ENCODE measurements at regions not wholly inside any gene's neighbourhood (a gene's known extent, or its start where the extent isn't known, plus 50 kb on each side); places are given as distances from the start of the nearest gene placed in this dataset.
A peak's percentile ranks its signal among the peaks of the same experiment; 100 is the strongest.

DNA sequence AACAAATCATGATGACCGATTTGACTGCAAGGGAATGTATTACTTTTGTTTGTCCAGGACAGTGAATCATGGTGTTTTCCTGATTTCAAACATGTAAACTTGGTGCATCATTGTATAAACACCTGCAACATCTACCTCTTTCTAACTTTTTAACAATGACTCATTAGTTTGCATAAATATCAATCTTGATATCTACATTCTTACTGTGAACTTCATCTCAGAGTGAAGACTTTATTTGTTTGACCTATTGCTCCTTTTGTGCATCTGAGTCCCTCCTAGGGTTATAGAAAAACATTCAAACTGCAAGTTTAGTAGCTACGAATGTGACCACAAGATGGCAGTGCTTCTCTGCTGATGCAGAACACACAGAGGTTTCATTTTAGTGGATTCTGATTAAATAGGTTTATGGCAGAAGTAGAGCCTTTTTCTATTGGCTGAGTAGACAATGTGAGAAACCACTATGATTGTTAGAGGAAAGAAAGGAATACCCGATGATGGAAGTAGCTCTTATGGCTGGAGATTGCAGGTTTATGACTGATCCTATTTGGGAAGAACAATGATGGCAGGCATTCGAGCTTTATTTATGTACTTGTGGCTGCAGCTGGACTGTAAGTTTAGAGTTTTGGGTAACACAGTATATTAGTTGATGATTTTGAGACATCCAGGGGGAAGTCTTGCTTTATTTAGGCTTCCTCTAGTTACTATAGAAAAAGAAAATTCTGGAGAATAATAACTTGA lies 244.2 kb upstream of the OR4E1 start:
- peaks cover 7% of the 10 kb centered on the region; the same call in 1 of the 2 replicates for H3K4me1 ChIP-seq (ENCODE audit: insufficient read depth, low read length)
- H3K36me3 ChIP-seq (replicated peaks in 1 of 2; ENCODE audit: control insufficient read depth in 1 of 2, insufficient read depth in 2 of 2, low read length in 2 of 2): no peaks in the 10 kb centered on the region
- H3K79me2 ChIP-seq (ENCODE audit: insufficient read depth, low read length): no peaks in the 10 kb centered on the region
- no peaks in the 10 kb centered on the region for H3K27me3 ChIP-seq (ENCODE audit: control insufficient read depth in 1 of 2, insufficient read depth in 2 of 2, low read length in 2 of 2)
- no peak overlapping the region for H3K4me3 ChIP-seq (replicated peaks in 1 of 3; ENCODE audit: insufficient read depth in 1 of 3, low read depth in 2 of 3, low read length in 3 of 3)
- DNase-seq (ENCODE audit: low spot score): peak; percentile 56
- peak overlapping the region; percentile 33 for H3K4me2 ChIP-seq (ENCODE audit: low read depth, low read length)
- H3K9ac ChIP-seq (ENCODE audit: insufficient read depth, low read depth, low read length): no peak overlapping the region
- CTCF ChIA-PET (ENCODE audit: low intra/inter-chr PET ratio, low total read pairs): interaction anchor here (0.7 to 1.9 kb wide), 2 partner anchors 10 to 182 kb away, joined by 3 to 6 read pairs; no protein-coding TSS in a partner anchor
- peak; percentile 67 for FAIRE-seq
- H2AFZ ChIP-seq (ENCODE audit: low read length): peak overlapping the region; percentile 58
- ATAC-seq: peak; percentile 83
- no peaks in the 10 kb centered on the region for H3K9me3 ChIP-seq (ENCODE audit: low read length)
- 11% methylated on average over 4 of the region's 4 CpGs for WGBS (ENCODE audit: low lambda C conversion rate)
- POLR2A ChIA-PET: no interaction called here
- in situ Hi-C loops (cut with HindIII; ENCODE audit: extremely low pct_ligation_motif_present, low pct_unique_long_range_greater_than_20kb): no loop called here
- no peak overlapping the region for H3K27ac ChIP-seq (ENCODE audit: extremely low read length, insufficient read depth, low read length)
- no TSS peak for BruUV-seq (replicated peaks)
- intact Hi-C loops (cut with micrococcal nuclease; ENCODE audit: unreplicated experiment): no loop called here
- H4K20me1 ChIP-seq (ENCODE audit: insufficient read depth, low read length): no peaks in the 10 kb centered on the region
- TF ChIP-seq POLR2AphosphoS2 (IDR thresholded peaks at IDR 0.05; ENCODE audit: low read depth, low read length): no peak
- no peak for TF ChIP-seq RARG (CRISPR knock-in tag; IDR thresholded peaks at IDR 0.05; ENCODE audit: low read depth)
- TF ChIP-seq, protein P1, sequence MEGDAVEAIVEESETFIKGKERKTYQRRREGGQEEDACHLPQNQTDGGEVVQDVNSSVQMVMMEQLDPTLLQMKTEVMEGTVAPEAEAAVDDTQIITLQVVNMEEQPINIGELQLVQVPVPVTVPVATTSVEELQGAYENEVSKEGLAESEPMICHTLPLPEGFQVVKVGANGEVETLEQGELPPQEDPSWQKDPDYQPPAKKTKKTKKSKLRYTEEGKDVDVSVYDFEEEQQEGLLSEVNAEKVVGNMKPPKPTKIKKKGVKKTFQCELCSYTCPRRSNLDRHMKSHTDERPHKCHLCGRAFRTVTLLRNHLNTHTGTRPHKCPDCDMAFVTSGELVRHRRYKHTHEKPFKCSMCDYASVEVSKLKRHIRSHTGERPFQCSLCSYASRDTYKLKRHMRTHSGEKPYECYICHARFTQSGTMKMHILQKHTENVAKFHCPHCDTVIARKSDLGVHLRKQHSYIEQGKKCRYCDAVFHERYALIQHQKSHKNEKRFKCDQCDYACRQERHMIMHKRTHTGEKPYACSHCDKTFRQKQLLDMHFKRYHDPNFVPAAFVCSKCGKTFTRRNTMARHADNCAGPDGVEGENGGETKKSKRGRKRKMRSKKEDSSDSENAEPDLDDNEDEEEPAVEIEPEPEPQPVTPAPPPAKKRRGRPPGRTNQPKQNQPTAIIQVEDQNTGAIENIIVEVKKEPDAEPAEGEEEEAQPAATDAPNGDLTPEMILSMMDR (CRISPR knock-in tag; IDR thresholded peaks at IDR 0.05): peak; percentile 82
- TF ChIP-seq MXD4 (CRISPR knock-in tag; IDR thresholded peaks at IDR 0.05): no peak
- 0 out of 2 replicates have a peak, but pooled peaks have one; percentile 39 for TF ChIP-seq MIER3 (CRISPR knock-in tag; IDR thresholded peaks at IDR 0.05; ENCODE audit: borderline replicate concordance)
- TF ChIP-seq, protein P2, sequence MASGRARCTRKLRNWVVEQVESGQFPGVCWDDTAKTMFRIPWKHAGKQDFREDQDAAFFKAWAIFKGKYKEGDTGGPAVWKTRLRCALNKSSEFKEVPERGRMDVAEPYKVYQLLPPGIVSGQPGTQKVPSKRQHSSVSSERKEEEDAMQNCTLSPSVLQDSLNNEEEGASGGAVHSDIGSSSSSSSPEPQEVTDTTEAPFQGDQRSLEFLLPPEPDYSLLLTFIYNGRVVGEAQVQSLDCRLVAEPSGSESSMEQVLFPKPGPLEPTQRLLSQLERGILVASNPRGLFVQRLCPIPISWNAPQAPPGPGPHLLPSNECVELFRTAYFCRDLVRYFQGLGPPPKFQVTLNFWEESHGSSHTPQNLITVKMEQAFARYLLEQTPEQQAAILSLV (CRISPR knock-in tag; IDR thresholded peaks at IDR 0.05; ENCODE audit: borderline replicate concordance): no peak
- no peak for TF ChIP-seq KDM3A (CRISPR knock-in tag; IDR thresholded peaks at IDR 0.05; ENCODE audit: low read depth)
- TF ChIP-seq MAFF (IDR thresholded peaks at IDR 0.05; ENCODE audit: low read depth, low read length): 0 out of 2 replicates have a peak, but pooled peaks have one; percentile 9
- TF ChIP-seq NFE2L1 (CRISPR knock-in tag; IDR thresholded peaks at IDR 0.05; ENCODE audit: borderline replicate concordance): no peak
- TF ChIP-seq ZNF205 (CRISPR knock-in tag; IDR thresholded peaks at IDR 0.05): no peak
- TF ChIP-seq, protein P3, sequence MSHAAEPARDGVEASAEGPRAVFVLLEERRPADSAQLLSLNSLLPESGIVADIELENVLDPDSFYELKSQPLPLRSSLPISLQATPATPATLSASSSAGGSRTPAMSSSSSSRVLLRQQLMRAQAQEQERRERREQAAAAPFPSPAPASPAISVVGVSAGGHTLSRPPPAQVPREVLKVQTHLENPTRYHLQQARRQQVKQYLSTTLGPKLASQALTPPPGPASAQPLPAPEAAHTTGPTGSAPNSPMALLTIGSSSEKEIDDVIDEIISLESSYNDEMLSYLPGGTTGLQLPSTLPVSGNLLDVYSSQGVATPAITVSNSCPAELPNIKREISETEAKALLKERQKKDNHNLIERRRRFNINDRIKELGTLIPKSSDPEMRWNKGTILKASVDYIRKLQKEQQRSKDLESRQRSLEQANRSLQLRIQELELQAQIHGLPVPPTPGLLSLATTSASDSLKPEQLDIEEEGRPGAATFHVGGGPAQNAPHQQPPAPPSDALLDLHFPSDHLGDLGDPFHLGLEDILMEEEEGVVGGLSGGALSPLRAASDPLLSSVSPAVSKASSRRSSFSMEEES (CRISPR knock-in tag; IDR thresholded peaks at IDR 0.05): no peak
- TF ChIP-seq ARID3A (IDR thresholded peaks at IDR 0.05; ENCODE audit: low read depth, low read length): peak; percentile 52; the same call in 1 of the 2 replicates
- TF ChIP-seq ZNF446 (CRISPR knock-in tag; IDR thresholded peaks at IDR 0.05): no peak
- no peak for TF ChIP-seq ZNF564 (CRISPR knock-in tag; IDR thresholded peaks at IDR 0.05)
- no peak for TF ChIP-seq ZNF558 (CRISPR knock-in tag; IDR thresholded peaks at IDR 0.05; ENCODE audit: borderline replicate concordance)
- TF ChIP-seq KDM2A (CRISPR knock-in tag; IDR thresholded peaks at IDR 0.05; ENCODE audit: borderline replicate concordance, low read depth): no peak
- no peak for TF ChIP-seq CHCHD3 (CRISPR knock-in tag; IDR thresholded peaks at IDR 0.05)
- no peak for TF ChIP-seq TCF7 (IDR thresholded peaks at IDR 0.05; ENCODE audit: low read depth)
- no peak for TF ChIP-seq TGIF2 (CRISPR knock-in tag; IDR thresholded peaks at IDR 0.05)
- TF ChIP-seq TARDBP (CRISPR knock-in tag; IDR thresholded peaks at IDR 0.05): 0 out of 2 replicates have a peak, but pooled peaks have one; percentile 23

Data from HepG2 (cell line).